GM12878 (cell line): ENCODE measurements at regions not wholly inside any gene's neighbourhood (a gene's known extent, or its start where the extent isn't known, plus 50 kb on each side); places are given as distances from the start of the nearest gene placed in this dataset.

ENCODE experiments used
- ATF2 ChIP-seq: IDR thresholded peaks from 2 replicates; pipeline ENCODE4 v1.6.1; 2012; ENCODE audit warnings: low read length, inconsistent platforms
- BMI1 ChIP-seq: fragments of 450-650 bp; IDR thresholded peaks from 2 replicates; pipeline ENCODE4 v1.6.1; 2016; ENCODE audit warnings: mild to moderate bottlenecking, moderate library complexity, borderline replicate concordance
- CHD2 ChIP-seq: IDR thresholded peaks from 2 replicates; pipeline ENCODE4 v1.6.1; 2011; ENCODE audit warnings: low read depth, low read length, improper control_type of control experiment, borderline replicate concordance
- CTCF ChIP-seq, 3 experiments: IDR thresholded peaks in 2 of 3; conservative IDR thresholded peaks in 1 of 3; 2 replicates each; pipeline ENCODE4 v1.5.1; 2011; ENCODE audit warnings: low read depth in 3 of 3, low read length in 3 of 3, mild to moderate bottlenecking in 3 of 3, control low read depth in 2 of 3, moderate library complexity in 2 of 3, inconsistent platforms in 1 of 3, mixed read lengths in 1 of 3; ENCODE audit not compliant: control insufficient read depth in 2 of 3, insufficient read depth in 1 of 3; ENCODE audit errors: extremely low read depth in 1 of 3
- EP300 ChIP-seq, 2 experiments: fragments of 150-350 bp in 1 of 2; IDR thresholded peaks; 2 replicates each; pipeline ENCODE4 v1.6.1; 2011 to 2012; ENCODE audit warnings: low read depth in 2 of 2, low read length in 2 of 2, borderline replicate concordance in 1 of 2, improper control_type of control experiment in 1 of 2, inconsistent platforms in 1 of 2; ENCODE audit not compliant: control insufficient read depth in 1 of 2
- EZH2 ChIP-seq: IDR thresholded peaks from 2 replicates; pipeline ENCODE4 v1.6.1; 2012; ENCODE audit warnings: low read depth, mild to moderate bottlenecking, control low read depth, inconsistent platforms, low read length, borderline replicate concordance; ENCODE audit not compliant: control insufficient read depth
- FOXM1 ChIP-seq: IDR thresholded peaks from 2 replicates; pipeline ENCODE4 v1.6.1; 2012; ENCODE audit warnings: low read depth, mild to moderate bottlenecking, inconsistent platforms, low read length, moderate library complexity
- JUND ChIP-seq: IDR thresholded peaks from 2 replicates; pipeline ENCODE4 v1.6.1; 2012; ENCODE audit warnings: low read depth, mild to moderate bottlenecking, low read length, improper control_type of control experiment, moderate library complexity
- KDM1A ChIP-seq: fragments of 200-600 bp; sonication (generic); IDR thresholded peaks from 2 replicates; pipeline ENCODE4 v1.6.1; 2016; ENCODE audit warnings: borderline replicate concordance
- LARP7 ChIP-seq: fragments of 450-650 bp; IDR thresholded peaks from 2 replicates; pipeline ENCODE4 v1.6.1; 2017; ENCODE audit warnings: mild to moderate bottlenecking
- NKRF ChIP-seq: fragments of 450-650 bp; conservative IDR thresholded peaks from 2 replicates; pipeline ENCODE4 v1.6.1; 2017; ENCODE audit warnings: mild to moderate bottlenecking, moderate library complexity
- PBX3 ChIP-seq: IDR thresholded peaks from 2 replicates; pipeline ENCODE4 v1.6.1; 2011; ENCODE audit warnings: mild to moderate bottlenecking, low read depth, low read length, moderate library complexity; ENCODE audit not compliant: insufficient replicate concordance
- POLR2A ChIP-seq: IDR thresholded peaks from 2 replicates; pipeline ENCODE4 v1.6.1; 2011; ENCODE audit warnings: low read depth, mild to moderate bottlenecking, low read length
- ZNF217 ChIP-seq: fragments of 450-650 bp; IDR thresholded peaks from 2 replicates; pipeline ENCODE4 v1.6.1; 2017; ENCODE audit warnings: antibody characterized with exemption, mild to moderate bottlenecking

- TF ChIP-seq LARP7, result no peak
- TF ChIP-seq ATF2, result no peak
- TF ChIP-seq EP300 (IDR thresholded peaks at IDR 0.05; ENCODE audit: borderline replicate concordance in 1 of 2, control insufficient read depth in 1 of 2, low read depth in 2 of 2, low read length in 2 of 2), result no peak
- no peak for TF ChIP-seq PBX3
- no peak for TF ChIP-seq NKRF
- no peak for TF ChIP-seq ZNF217
- TF ChIP-seq BMI1, result no peak
- no peak for TF ChIP-seq EZH2
- no peak for TF ChIP-seq CTCF (IDR thresholded peaks at IDR 0.05 in 2 of 3, conservative IDR thresholded peaks at IDR 0.05 in 1 of 3; ENCODE audit: control insufficient read depth in 2 of 3, extremely low read depth in 1 of 3, insufficient read depth in 1 of 3, low read depth in 3 of 3, low read length in 3 of 3)
- TF ChIP-seq POLR2A, result no peak
- TF ChIP-seq JUND, result no peak
- TF ChIP-seq KDM1A, result no peak
- no peak for TF ChIP-seq CHD2
- TF ChIP-seq FOXM1, result no peak
These were observed 179.0 kb downstream of the SNX19 start for GRCh38 chr11:130737041-130737830.
